HG02678 (cell line): ENCODE measurements at regions not wholly inside any gene's neighbourhood (a gene's known extent, or its start where the extent isn't known, plus 50 kb on each side); places are given as distances from the start of the nearest gene placed in this dataset.

Source experiments
- ATAC-seq: cut with Tn5 transposase; IDR thresholded peaks from one replicate; pipeline ENCODE4 v1.9.1; 2021; ENCODE audit warnings: mild to moderate bottlenecking, moderate library complexity; ENCODE audit not compliant: unreplicated experiment

GRCh38 chr12:94760786-94761185 is 110.4 kb upstream of the TMCC3 start:
- ATAC-seq: no peak

- ATAC-seq: no peak
These were observed 106.4 kb upstream of the TMCC3 start for GRCh38 chr12:94756789-94757188.

GRCh38 chr12:94755598-94755997 is 105.2 kb upstream of the TMCC3 start:
- no peak for ATAC-seq

- no peak for ATAC-seq
These were observed 104.3 kb upstream of the TMCC3 start for GRCh38 chr12:94754653-94755052.

- ATAC-seq: no peak
These were observed 102.8 kb upstream of the TMCC3 start for GRCh38 chr12:94753036-94753679.

- no peak for ATAC-seq
These were observed 100.5 kb upstream of the TMCC3 start for GRCh38 chr12:94750864-94751263.

GRCh38 chr12:94749890-94750289 is 99.5 kb upstream of the TMCC3 start:
- no peak for ATAC-seq

GRCh38 chr12:94749455-94749854 is 99.1 kb upstream of the TMCC3 start:
- ATAC-seq: no peak

GRCh38 chr12:94748726-94749421 is 98.5 kb upstream of the TMCC3 start:
- ATAC-seq: no peak

GRCh38 chr12:94745562-94745961 is 95.2 kb upstream of the TMCC3 start:
- ATAC-seq: no peak

GRCh38 chr12:94743174-94743573 is 92.8 kb upstream of the TMCC3 start:
- no peak for ATAC-seq

GRCh38 chr12:94740601-94741362 is 90.4 kb upstream of the TMCC3 start:
- ATAC-seq: no peak

GRCh38 chr12:94736820-94737219 is 86.5 kb upstream of the TMCC3 start:
- no peak for ATAC-seq

GRCh38 chr12:94736004-94736403 is 85.6 kb upstream of the TMCC3 start:
- ATAC-seq: no peak

GRCh38 chr12:94733727-94734126 is 83.4 kb upstream of the TMCC3 start:
- no peak for ATAC-seq

- no peak for ATAC-seq
These were observed 82.1 kb upstream of the TMCC3 start for GRCh38 chr12:94732367-94732990.

GRCh38 chr12:94731733-94732360 is 81.5 kb upstream of the TMCC3 start:
- ATAC-seq: no peak

GRCh38 chr12:94730847-94731246 is 80.5 kb upstream of the TMCC3 start:
- ATAC-seq: no peak

GRCh38 chr12:94726236-94726835 is 76.0 kb upstream of the TMCC3 start:
- no peak for ATAC-seq

GRCh38 chr12:94725375-94726168 is 75.2 kb upstream of the TMCC3 start:
- no peak for ATAC-seq
